Heart right ventricle (tissue), 16 donors: ENCODE measurements at regions not wholly inside any gene's neighbourhood (a gene's known extent, or its start where the extent isn't known, plus 50 kb on each side); places are given as distances from the start of the nearest gene placed in this dataset.

Experiments
- ATAC-seq, 8 donors: fragments of 200-7000 bp; cut with Tn5 transposase; one replicate each; pipeline ENCODE4 v1.9.1; 2020; ENCODE audit warnings: mild to moderate bottlenecking in 8 of 8, moderate library complexity in 8 of 8, moderate number of reproducible peaks in 1 of 8
- DNase-seq, 2 donors: peaks; one replicate each; pipeline ENCODE4 v3.0.0-alpha.2; 2020
- H3K27ac ChIP-seq, 10 donors: fragments of 200-600 bp; sonication (generic) in 2 of 10; one replicate each; pipeline versions ENCODE4 v1.5.0 to v1.8.0; 2020 to 2022; ENCODE audit warnings: mild to moderate bottlenecking in 3 of 10
- H3K27me3 ChIP-seq, 7 donors: fragments of 200-600 bp; one replicate each; pipeline ENCODE4 v1.8.0; 2021 to 2022; ENCODE audit warnings: mild to moderate bottlenecking in 2 of 7
- H3K36me3 ChIP-seq, 9 donors: fragments of 200-600 bp; sonication (generic) in 1 of 9; one replicate each; pipeline versions ENCODE4 v1.5.0 to v1.8.0; 2020 to 2022; ENCODE audit warnings: mild to moderate bottlenecking in 2 of 9
- H3K4me1 ChIP-seq, 9 donors: fragments of 200-600 bp; sonication (generic) in 1 of 9; one replicate each; pipeline versions ENCODE4 v1.5.0 to v1.8.0; 2020 to 2022; ENCODE audit warnings: mild to moderate bottlenecking in 4 of 9
- H3K4me3 ChIP-seq, 10 donors: fragments of 200-600 bp; sonication (generic) in 2 of 10; one replicate each; pipeline versions ENCODE4 v1.5.0 to v1.8.0; 2020 to 2022; ENCODE audit warnings: mild to moderate bottlenecking in 7 of 10, moderate library complexity in 2 of 10
- H3K9me3 ChIP-seq, 11 donors: fragments of 200-600 bp in 10 of 11; sonication (generic) in 2 of 11; one replicate each; pipeline versions ENCODE4 v1.5.0 to v1.8.0; 2013 to 2022; ENCODE audit warnings: mild to moderate bottlenecking in 2 of 11, control low read depth in 1 of 11, moderate library complexity in 1 of 11
- CTCF ChIP-seq, 9 donors: fragments of 200-600 bp; sonication (generic) in 2 of 9; IDR thresholded peaks; one replicate each; pipeline versions ENCODE4 v1.5.0 to v1.8.0; 2021 to 2022; ENCODE audit warnings: antibody characterized with exemption in 9 of 9, mild to moderate bottlenecking in 5 of 9, moderate library complexity in 1 of 9
- WGBS, 2 donors: extraction: QIAGEN DNeasy Blood & Tissue Kit; methylation state at CpG; one replicate each; pipeline ENCODE4 v1.1.7; 2013; ENCODE audit warnings: inconsistent platforms in 1 of 2; 5-methylcytosine and 5-hydroxymethylcytosine counted together
- intact Hi-C, 10 donors: fragments of 100-400 bp; cut with DNase I; formaldehyde crosslinking; loops; one replicate each; pipeline versions ENCODE4 v1.11.1 to v1.14.2; 2022
- donor health status: Arrhythmogenic right ventricular cardiomyopathy.
- donor health status: ischemic (EF 13 %, LVEDD 7.1; RV severe dilation, severe dysfunction).
- donor health status: healthy with polysubstance abuse.
- donor health status: DM: no; HTN: yes; CAD: no.
- donor health status: DM: no; HTN: no; CAD: no.
- donor health status: ischemic (EF 25% LVEDD 6.9; RV normal size, moderate dysfunction).
- donor health status: ischemic (EF 25% LVEDD 5.7; RV mildly dilated, moderate dysfunction).
- donor health status: healthy.
- donor health status: DM: yes; HTN: yes; CAD: no.
- donor health status: Ischemic cardiomyopathy.
- donor health status: ischemic (EF 35%, LVEDD 5.7; RV mildly dilated, moderate dysfunction).
- donor health status: nonischemic (EF 11% LVEDD 7.7; RV severe dilation, severe dysfunction).
- donor health status: DM: yes; HTN: yes; CAD: no.
- donor health status: PGD.
- donor health status: ischemic (EF 29% LVEDD 5.4; RV normal size, mild dysfunction).
- donor health status: nonischemic (EF 23%, LVEDD 6.1; RV moderate dilation, normal function).

GRCh38 chr19:23526302-23526701, 131.0 kb upstream of the ZNF91 start:
- Histone ChIP-seq H3K36me3 (no peaks in the 10 kb centered on the region), H3K4me1 (no peaks in the 10 kb centered on the region), H3K27me3 (no peaks in the 10 kb centered on the region), H3K9me3 (peaks cover 0 to 43% (median 0%) of the 10 kb centered on the region in 11 donors), H3K4me3 (no peak overlapping the region), H3K27ac (no peak overlapping the region)
- WGBS, 2 donors = 78 to 81% methylated on average over 4 of the region's 4 CpGs
- ATAC-seq (no peak), DNase-seq (no peak)
- no peak for TF ChIP-seq CTCF (IDR thresholded peaks at IDR 0.05)
- intact Hi-C loops = no loop called here

DNA sequence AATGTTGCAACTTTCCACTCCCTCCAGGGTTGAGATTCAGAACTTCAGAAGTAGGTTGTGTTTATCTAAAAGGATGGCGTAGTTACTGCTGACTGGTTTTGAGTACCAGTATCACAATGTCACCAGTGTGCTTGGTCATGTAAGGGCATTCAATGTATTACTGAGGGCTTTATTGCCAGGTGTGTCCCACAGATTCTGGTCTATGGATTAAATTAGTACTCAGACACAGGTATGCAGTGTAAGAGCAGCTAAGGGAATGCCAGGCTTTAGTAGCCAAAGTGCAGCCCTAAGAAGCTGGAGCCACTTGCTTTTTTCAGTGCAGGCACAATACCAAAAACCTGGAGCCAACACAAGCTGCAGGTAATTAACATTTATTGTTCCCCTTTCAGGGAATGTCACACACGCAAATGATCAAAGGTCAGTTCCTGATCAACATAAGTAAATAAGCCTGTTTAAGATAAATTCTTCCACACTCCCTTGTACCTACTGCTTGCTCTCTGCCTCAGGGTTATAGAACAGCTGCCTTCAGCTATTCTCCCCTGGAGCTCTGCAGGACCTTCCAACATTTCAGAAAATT, 130.1 kb upstream of the ZNF91 start:
- Histone ChIP-seq H3K36me3 (no peaks in the 10 kb centered on the region), H3K4me1 (no peaks in the 10 kb centered on the region), H3K4me3 (no peak overlapping the region), H3K9me3 (peaks cover 0 to 43% (median 0%) of the 10 kb centered on the region in 11 donors), H3K27ac (no peak overlapping the region), H3K27me3 (no peaks in the 10 kb centered on the region)
- 60 to 77% methylated on average over 2 of the region's 2 CpGs for WGBS, 2 donors
- ATAC-seq (peak in 1 of 8 donors; percentile 31), DNase-seq (no peak)
- intact Hi-C loops = no loop called here
- no peak for TF ChIP-seq CTCF (IDR thresholded peaks at IDR 0.05)

DNA sequence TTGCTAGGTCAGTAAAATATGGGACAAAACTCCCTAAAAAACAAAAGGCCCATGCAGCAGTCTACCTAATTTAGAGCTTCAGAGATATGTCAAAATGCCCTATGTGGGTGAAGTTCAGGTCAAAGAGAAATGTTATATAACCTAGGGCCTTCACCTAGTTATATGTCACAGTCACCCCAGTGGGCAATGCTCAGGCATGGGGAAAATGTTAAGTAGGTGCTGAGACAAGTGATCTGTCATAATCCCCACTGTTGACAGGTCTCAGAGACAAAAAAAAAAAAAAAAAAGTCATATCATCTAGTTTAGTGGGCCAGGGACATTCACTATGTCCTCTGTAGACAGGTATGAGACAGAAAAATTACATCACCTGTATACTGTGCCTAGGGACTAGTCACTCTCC, 128.6 kb upstream of the ZNF91 start:
- no peak overlapping the region for H3K27ac ChIP-seq
- DNase-seq (peak in 1 of 2 donors; percentile 7), ATAC-seq (peak in 7 of 8 donors; percentile 71 to 94 (median 80))
- peaks cover 0 to 41% (median 0%) of the 10 kb centered on the region in 11 donors for H3K9me3 ChIP-seq
- H3K4me1 ChIP-seq = no peaks in the 10 kb centered on the region
- H3K27me3 ChIP-seq = no peaks in the 10 kb centered on the region
- H3K4me3 ChIP-seq = no peak overlapping the region
- no peaks in the 10 kb centered on the region for H3K36me3 ChIP-seq
- intact Hi-C loops = no loop called here
- no peak for TF ChIP-seq CTCF (IDR thresholded peaks at IDR 0.05)

- DNase-seq (no peak), ATAC-seq (no peak)
- 96 to 100% methylated on average over 1 of the region's 1 CpG for WGBS, 2 donors
- Histone ChIP-seq H3K9me3 (peaks cover 0 to 31% (median 0%) of the 10 kb centered on the region in 11 donors), H3K4me3 (no peak overlapping the region), H3K4me1 (no peaks in the 10 kb centered on the region), H3K36me3 (no peaks in the 10 kb centered on the region), H3K27me3 (no peaks in the 10 kb centered on the region), H3K27ac (no peak overlapping the region)
- intact Hi-C loops = no loop called here
- TF ChIP-seq CTCF (IDR thresholded peaks at IDR 0.05) = no peak
These were observed 127.2 kb upstream of the ZNF91 start for GRCh38 chr19:23522431-23522830.
